ENCODE measurements at regions not wholly inside any gene's neighbourhood (a gene's known extent, or its start where the extent isn't known, plus 50 kb on each side); places are given as distances from the start of the nearest gene placed in this dataset.
A peak's percentile ranks its signal among the peaks of the same experiment; 100 is the strongest.

- DNase-seq (peak in 1 of 4 donors; percentile 25), ATAC-seq (peak; percentile 58)
- no peak overlapping the region for H3K4me3 ChIP-seq
These were observed 695.7 kb downstream of the BRD1 start for GRCh38 chr22:49132009-49132408.

DNA sequence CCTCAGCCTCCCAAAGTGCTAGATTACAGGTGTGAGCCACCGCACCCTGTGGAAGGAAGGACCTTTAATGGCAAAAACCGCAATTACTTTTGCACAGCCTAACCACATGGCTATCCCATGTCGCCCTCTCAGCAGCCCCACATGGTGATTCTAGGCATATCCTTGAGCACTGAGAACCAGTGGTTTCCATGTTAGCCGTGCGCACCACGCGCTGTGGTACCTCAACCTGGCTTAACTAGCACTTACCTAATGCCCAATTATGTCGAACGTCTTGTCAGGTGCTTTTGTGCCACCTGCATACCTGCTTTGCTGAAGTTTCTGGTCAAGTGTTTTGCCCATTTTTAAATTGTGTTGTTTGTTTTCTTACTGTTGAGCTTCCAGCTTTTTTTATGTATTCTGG lies 697.9 kb downstream of the BRD1 start:
- no peak for DNase-seq
- H3K4me1 ChIP-seq = no peaks in the 10 kb centered on the region
- H3K4me3 ChIP-seq = no peak overlapping the region
- ATAC-seq = no peak
- TF ChIP-seq CTCF (IDR thresholded peaks at IDR 0.05) = no peak
- no peak overlapping the region for H3K27ac ChIP-seq
- H3K36me3 ChIP-seq = no peaks in the 10 kb centered on the region
- H3K27me3 ChIP-seq = peaks cover 0 to 30% of the 10 kb centered on the region in 2 donors
- intact Hi-C loops (cut with DNase I) = no loop called here
- H3K9me3 ChIP-seq = no peaks in the 10 kb centered on the region

More at GRCh38 chr22:49132009-49132408, 695.7 kb downstream of the BRD1 start:
- intact Hi-C loops (cut with DNase I) = no loop called here
- no peak for TF ChIP-seq CTCF (IDR thresholded peaks at IDR 0.05)
- no peaks in the 10 kb centered on the region for H3K9me3 ChIP-seq
- H3K27ac ChIP-seq = no peak overlapping the region
- peaks cover 0 to 42% of the 10 kb centered on the region in 2 donors for H3K27me3 ChIP-seq
- H3K36me3 ChIP-seq = no peaks in the 10 kb centered on the region
- H3K4me1 ChIP-seq = no peaks in the 10 kb centered on the region

DNA sequence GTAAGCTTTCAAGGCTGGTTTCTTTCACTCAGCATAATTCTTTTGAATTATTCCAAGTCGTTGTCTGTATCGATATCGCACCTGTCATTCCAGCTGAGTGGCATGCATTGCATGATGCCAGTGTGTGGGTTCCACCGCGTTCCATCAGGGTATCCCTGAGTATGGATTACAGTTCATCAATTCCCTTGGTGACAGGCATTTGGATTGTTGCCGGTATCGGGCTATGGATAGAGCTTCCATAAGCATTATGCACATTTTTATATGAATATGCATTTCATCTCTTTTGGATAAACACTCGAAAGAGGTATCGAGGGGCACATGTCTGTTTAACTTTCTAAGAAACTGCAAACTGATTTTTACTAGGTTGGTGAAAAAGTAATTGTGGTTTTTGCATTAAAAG lies 698.8 kb downstream of the BRD1 start:
- intact Hi-C loops (cut with DNase I) = no loop called here
- Histone ChIP-seq H3K27ac (no peak overlapping the region), H3K36me3 (no peaks in the 10 kb centered on the region), H3K9me3 (no peaks in the 10 kb centered on the region), H3K4me3 (no peak overlapping the region), H3K27me3 (peaks cover 0 to 23% of the 10 kb centered on the region in 2 donors), H3K4me1 (no peaks in the 10 kb centered on the region)
- no peak for ATAC-seq
- no peak for TF ChIP-seq CTCF (IDR thresholded peaks at IDR 0.05)
- DNase-seq = no peak

DNA sequence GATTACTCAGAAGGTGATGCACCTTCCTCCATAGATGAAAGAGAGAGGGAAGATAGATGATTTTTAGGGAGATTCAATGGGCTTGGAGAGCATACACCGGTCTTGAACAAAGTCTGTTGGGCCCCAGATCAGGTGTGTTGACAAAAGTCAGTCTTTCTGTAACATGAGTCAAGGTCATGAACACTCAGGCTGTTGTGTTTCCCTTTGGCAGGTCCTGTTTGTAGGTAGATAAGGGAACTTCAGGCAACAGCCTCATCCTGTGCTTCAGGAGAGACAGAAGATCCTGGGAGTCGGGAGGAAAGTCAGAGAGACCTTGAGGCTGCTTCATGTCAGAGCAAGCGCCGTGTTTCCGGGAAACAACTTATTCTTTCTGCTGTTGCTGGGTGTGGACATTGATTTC lies 703.1 kb downstream of the BRD1 start:
- ATAC-seq = no peak
- no peak overlapping the region for H3K27ac ChIP-seq
- no peak for TF ChIP-seq CTCF (IDR thresholded peaks at IDR 0.05)

GRCh38 chr22:49123621-49124192 lies 704.0 kb downstream of the BRD1 start:
- Histone ChIP-seq H3K9me3 (no peaks in the 10 kb centered on the region), H3K4me1 (no peaks in the 10 kb centered on the region), H3K27ac (no peak overlapping the region), H3K4me3 (no peak overlapping the region), H3K36me3 (no peaks in the 10 kb centered on the region), H3K27me3 (no peaks in the 10 kb centered on the region)
- DNase-seq = no peak
- no peak for ATAC-seq
- intact Hi-C loops (cut with DNase I) = no loop called here
- TF ChIP-seq CTCF (IDR thresholded peaks at IDR 0.05) = no peak

More for the DNA sequence above, 703.1 kb downstream of the BRD1 start:
- no peak for DNase-seq
- intact Hi-C loops (cut with DNase I) = no loop called here
- H3K9me3 ChIP-seq = no peaks in the 10 kb centered on the region
- H3K4me3 ChIP-seq = no peak overlapping the region
- H3K36me3 ChIP-seq = no peaks in the 10 kb centered on the region
- no peaks in the 10 kb centered on the region for H3K4me1 ChIP-seq
- no peaks in the 10 kb centered on the region for H3K27me3 ChIP-seq

Data from left lung (tissue), 4 donors.